ENCODE measurements at regions not wholly inside any gene's neighbourhood (a gene's known extent, or its start where the extent isn't known, plus 50 kb on each side); places are given as distances from the start of the nearest gene placed in this dataset.

DNA sequence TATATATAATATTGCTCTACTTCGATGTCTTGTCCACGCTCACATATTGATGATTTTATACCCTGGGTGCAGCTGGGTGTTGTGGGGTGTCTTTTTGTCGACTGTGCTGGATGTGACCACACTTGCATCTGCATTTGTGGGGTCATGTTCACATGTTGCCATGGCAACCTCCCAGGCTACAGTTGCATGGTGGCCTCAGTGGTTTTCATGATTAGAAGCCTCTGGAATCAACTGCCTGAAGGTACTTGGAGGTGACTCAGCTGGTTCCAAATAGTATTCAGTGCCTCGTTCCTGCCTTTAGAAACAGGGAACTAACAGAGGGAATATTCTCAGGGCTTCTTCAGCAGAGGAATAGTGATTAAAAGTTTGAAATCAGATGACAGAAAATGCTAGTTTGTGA is 166.3 kb upstream of the NYAP2 start:
- TF ChIP-seq, protein P1, sequence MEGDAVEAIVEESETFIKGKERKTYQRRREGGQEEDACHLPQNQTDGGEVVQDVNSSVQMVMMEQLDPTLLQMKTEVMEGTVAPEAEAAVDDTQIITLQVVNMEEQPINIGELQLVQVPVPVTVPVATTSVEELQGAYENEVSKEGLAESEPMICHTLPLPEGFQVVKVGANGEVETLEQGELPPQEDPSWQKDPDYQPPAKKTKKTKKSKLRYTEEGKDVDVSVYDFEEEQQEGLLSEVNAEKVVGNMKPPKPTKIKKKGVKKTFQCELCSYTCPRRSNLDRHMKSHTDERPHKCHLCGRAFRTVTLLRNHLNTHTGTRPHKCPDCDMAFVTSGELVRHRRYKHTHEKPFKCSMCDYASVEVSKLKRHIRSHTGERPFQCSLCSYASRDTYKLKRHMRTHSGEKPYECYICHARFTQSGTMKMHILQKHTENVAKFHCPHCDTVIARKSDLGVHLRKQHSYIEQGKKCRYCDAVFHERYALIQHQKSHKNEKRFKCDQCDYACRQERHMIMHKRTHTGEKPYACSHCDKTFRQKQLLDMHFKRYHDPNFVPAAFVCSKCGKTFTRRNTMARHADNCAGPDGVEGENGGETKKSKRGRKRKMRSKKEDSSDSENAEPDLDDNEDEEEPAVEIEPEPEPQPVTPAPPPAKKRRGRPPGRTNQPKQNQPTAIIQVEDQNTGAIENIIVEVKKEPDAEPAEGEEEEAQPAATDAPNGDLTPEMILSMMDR (tag by site-specific recombination; IDR thresholded peaks at IDR 0.05): no peak
- no peak for TF ChIP-seq ZBTB17 (tag by site-specific recombination; IDR thresholded peaks at IDR 0.05)
- no peak for TF ChIP-seq ZNF174 (tag by site-specific recombination; IDR thresholded peaks at IDR 0.05)

Data from HEK293 (cell line).